SK-N-MC (cell line): ENCODE measurements at regions not wholly inside any gene's neighbourhood (a gene's known extent, or its start where the extent isn't known, plus 50 kb on each side); places are given as distances from the start of the nearest gene placed in this dataset.

ENCODE experiments used
- DNase-seq: peaks from one replicate; pipeline ENCODE4 v3.0.0-alpha.2; 2011; ENCODE audit warnings: low read depth, low spot score
- H3K27ac ChIP-seq: fragments of 200-600 bp; sonication (generic); 2 replicates; pipeline ENCODE4 v1.5.1; 2016; ENCODE audit warnings: mixed run types
- H3K36me3 ChIP-seq: fragments of 200-600 bp; sonication (generic); 2 replicates; pipeline ENCODE4 v1.6.1; 2017; ENCODE audit warnings: antibody characterized with exemption, low read length, mixed read lengths; ENCODE audit not compliant: insufficient read depth
- H3K4me3 ChIP-seq: fragments of 200-600 bp; sonication (generic); 2 replicates; pipeline ENCODE4 v1.5.1; 2016
- H3K9ac ChIP-seq: fragments of 200-600 bp; sonication (generic); 2 replicates; pipeline ENCODE4 v1.8.0; 2017; ENCODE audit warnings: mixed run types, mixed read lengths; ENCODE audit not compliant: insufficient read length
- H3K9me3 ChIP-seq: fragments of 200-600 bp; sonication (generic); 2 replicates; pipeline ENCODE4 v1.6.1; 2017; ENCODE audit warnings: low read depth, mild to moderate bottlenecking, antibody characterized with exemption, low read length, moderate library complexity, mixed read lengths
- EZH2 ChIP-seq: fragments of 200-600 bp; sonication (generic); IDR thresholded peaks from one replicate; pipeline ENCODE4 v1.6.1; 2017; ENCODE audit warnings: antibody characterized with exemption
- FOXP2 ChIP-seq: optimal IDR thresholded peaks from 2 replicates; pipeline ENCODE3; 2011; ENCODE audit warnings: mild to moderate bottlenecking, moderate library complexity; ENCODE audit not compliant: insufficient read depth; ENCODE audit errors: extremely low read length, control extremely low read depth
- POLR2AphosphoS5 ChIP-seq: IDR thresholded peaks from 2 replicates; pipeline ENCODE4 v1.6.1; 2012; ENCODE audit warnings: mild to moderate bottlenecking, low read depth, low read length, borderline replicate concordance

DNA sequence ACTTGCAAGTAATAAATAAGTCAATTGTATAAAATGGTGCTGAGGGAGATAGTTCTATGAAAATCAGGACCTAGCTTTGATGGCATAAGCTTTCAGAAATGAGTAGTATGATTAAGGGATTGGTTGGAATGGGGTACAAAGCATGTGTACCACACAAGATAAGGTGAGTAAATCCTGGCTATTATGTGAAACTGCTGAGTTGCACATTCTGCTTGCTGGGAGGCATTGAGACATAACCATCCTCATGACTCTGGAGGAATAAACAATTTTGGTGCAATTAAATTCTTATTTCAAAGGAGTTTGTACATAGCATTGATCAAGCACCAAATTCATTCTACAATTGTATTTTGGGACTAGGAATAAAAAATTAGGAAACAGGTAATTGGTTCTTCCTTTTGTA, 755.2 kb upstream of the ACO1 start:
- DNase-seq, result no peak
- Histone ChIP-seq H3K36me3 (no peaks in the 10 kb centered on the region), H3K4me3 (no peak overlapping the region), H3K9me3 (no peaks in the 10 kb centered on the region), H3K27ac (no peak overlapping the region), H3K9ac (no peak overlapping the region)
- no peak for TF ChIP-seq EZH2
- TF ChIP-seq FOXP2, result no peak
- TF ChIP-seq POLR2AphosphoS5, result no peak

DNA sequence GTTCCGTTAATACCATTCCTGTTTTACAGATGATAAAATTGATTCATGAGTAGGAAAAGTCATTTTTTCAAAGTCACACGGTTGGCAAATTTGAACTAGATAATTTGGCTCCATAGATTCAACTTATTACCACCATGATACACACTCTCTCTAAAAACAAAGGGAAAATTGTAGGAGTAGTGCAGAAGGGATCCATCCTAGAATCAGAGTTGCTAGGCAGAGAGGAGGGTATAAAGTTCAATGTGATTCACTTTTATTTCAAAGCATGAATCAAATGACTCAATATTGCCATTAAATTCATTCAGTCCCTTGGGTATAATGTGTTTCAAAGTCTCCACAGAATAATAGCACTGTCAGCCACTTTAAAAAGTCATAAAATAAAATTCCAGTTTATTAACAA, 747.2 kb upstream of the ACO1 start:
- H3K27ac ChIP-seq, result no peak overlapping the region
- no peak overlapping the region for H3K9ac ChIP-seq
- DNase-seq, result no peak
- no peak overlapping the region for H3K4me3 ChIP-seq
- TF ChIP-seq POLR2AphosphoS5 (no peak), FOXP2 (no peak), EZH2 (no peak)
- H3K9me3 ChIP-seq, result no peaks in the 10 kb centered on the region
- H3K36me3 ChIP-seq, result no peaks in the 10 kb centered on the region

DNA sequence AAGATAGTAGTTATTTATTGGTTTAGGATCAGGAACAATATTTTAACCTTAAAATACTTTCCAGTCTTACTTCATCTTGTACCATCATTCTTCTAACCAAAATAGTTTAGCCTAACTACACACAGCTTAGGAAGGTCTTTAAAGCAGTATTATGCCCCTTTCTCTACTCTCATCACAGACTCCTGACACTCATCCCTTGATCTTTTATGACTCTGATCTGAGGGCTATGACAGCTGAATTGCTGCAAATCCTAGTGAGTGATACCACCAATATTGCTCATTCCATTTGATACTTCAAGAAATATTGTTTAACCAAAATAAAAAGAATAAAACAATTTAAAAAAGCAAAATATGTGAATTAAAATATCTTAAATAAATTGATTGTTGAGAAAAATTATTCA, 746.6 kb upstream of the ACO1 start:
- Histone ChIP-seq H3K9ac (no peak overlapping the region), H3K36me3 (no peaks in the 10 kb centered on the region), H3K4me3 (no peak overlapping the region), H3K9me3 (no peaks in the 10 kb centered on the region), H3K27ac (no peak overlapping the region)
- no peak for TF ChIP-seq POLR2AphosphoS5
- no peak for TF ChIP-seq EZH2
- no peak for TF ChIP-seq FOXP2
- no peak for DNase-seq

DNA sequence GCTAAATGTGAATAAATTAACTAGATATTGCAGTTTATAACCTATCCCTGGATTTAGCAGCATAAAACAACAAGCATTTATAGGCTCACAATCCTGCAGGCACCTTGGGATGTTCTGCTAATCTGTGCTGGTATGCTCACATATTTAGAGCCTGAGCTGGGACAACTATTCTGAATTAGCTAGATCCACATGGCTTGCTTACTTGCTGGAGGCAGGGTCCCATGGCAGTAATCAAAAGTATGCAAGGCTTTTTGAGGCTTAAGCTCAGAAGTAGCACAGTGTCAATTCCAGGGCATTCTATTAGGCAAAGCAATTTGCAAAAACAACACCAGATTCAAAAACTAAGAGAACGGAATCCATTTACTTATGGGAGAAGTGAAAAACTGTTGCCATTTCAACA, 745.0 kb upstream of the ACO1 start:
- Histone ChIP-seq H3K4me3 (no peak overlapping the region), H3K27ac (no peak overlapping the region), H3K36me3 (no peaks in the 10 kb centered on the region), H3K9me3 (no peaks in the 10 kb centered on the region), H3K9ac (no peak overlapping the region)
- no peak for DNase-seq
- TF ChIP-seq FOXP2 (no peak), EZH2 (no peak), POLR2AphosphoS5 (no peak)

DNA sequence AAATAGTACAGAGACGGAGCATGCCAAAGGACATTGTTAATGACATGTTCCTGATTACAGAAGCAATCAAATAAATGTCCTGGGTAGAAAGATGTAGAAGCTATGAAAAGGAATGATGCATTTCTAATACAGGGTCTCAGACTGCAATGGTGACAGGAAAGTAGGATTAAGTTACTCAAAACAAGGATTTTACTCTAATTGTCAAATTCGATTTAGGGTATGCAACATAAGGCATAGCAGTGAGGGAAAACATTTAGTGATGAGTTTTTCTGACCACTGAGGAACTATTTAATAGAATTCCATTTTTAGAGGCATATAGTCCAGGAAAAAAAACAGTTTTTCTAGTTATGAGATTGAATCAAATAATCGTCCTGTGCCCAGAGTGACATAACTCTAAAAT, 715.1 kb upstream of the ACO1 start:
- H3K4me3 ChIP-seq, result no peak overlapping the region
- no peak overlapping the region for H3K27ac ChIP-seq
- no peaks in the 10 kb centered on the region for H3K36me3 ChIP-seq
- DNase-seq, result no peak
- H3K9me3 ChIP-seq, result no peaks in the 10 kb centered on the region
- no peak for TF ChIP-seq EZH2
- no peak overlapping the region for H3K9ac ChIP-seq

DNA sequence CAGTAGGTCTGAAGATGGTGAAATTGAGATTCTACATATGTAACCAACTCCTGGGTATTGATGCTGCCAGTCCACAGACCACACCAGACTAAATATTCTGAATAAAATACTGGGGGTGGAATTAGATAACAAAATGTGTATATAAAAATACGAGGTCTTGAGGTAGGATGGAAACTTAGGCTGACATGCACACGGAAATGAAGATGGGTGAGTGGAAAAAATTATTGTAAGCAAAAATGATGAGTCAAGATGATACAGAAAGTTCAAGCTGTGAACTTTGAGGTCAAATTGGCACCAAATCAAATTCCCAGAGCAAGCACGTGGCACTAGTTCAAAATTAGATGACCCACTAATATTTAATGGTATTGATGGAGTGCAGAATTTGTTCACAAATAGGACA, 713.4 kb upstream of the ACO1 start:
- Histone ChIP-seq H3K27ac (no peak overlapping the region), H3K36me3 (no peaks in the 10 kb centered on the region), H3K4me3 (no peak overlapping the region), H3K9ac (no peak overlapping the region), H3K9me3 (no peaks in the 10 kb centered on the region)
- no peak for DNase-seq
- TF ChIP-seq POLR2AphosphoS5, result no peak
- no peak for TF ChIP-seq FOXP2
- TF ChIP-seq EZH2, result no peak

DNA sequence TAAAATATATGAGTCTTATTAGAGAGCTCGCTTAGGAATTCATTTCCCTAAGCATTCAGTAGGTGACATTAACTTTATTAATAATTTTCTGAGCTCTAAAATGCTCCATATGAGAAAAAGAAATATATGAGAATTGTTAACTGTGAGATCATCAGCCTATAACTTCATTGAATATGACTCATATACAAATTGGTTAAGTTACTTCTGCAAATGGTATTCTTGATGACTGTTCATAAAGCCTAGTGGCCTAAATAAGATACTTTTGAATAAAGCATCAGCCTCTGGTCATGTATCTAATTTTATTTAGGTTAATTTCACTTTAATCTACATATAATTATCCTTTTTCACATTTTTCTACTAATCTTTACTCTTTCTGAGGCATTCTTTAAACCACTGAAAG, 710.2 kb upstream of the ACO1 start:
- Histone ChIP-seq H3K4me3 (no peak overlapping the region), H3K36me3 (no peaks in the 10 kb centered on the region)
- TF ChIP-seq FOXP2 (no peak), EZH2 (no peak), POLR2AphosphoS5 (no peak)

DNA sequence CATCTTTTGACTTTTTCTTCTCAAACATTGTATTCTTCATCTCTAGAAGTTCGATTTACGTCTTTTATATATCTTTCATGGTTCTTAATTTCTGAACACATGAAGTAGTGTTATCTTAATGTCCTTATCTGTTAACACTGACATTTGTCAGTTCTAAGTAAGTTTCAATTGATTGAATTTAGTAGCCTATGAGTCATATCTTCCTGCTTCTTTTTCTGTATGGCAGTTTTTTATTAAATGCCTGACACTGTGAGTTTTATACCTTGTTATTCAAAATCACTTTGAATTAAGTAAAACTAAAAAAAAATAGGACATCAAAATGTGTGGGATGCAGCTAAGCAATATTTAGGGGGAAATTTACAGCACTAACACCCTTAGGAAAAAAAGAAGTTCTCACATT, 707.0 kb upstream of the ACO1 start:
- Histone ChIP-seq H3K9ac (no peak overlapping the region), H3K27ac (no peak overlapping the region), H3K36me3 (no peaks in the 10 kb centered on the region), H3K9me3 (no peaks in the 10 kb centered on the region), H3K4me3 (no peak overlapping the region)
- TF ChIP-seq FOXP2 (no peak), EZH2 (no peak), POLR2AphosphoS5 (no peak)
- no peak for DNase-seq

More for the DNA sequence above, 710.2 kb upstream of the ACO1 start:
- Histone ChIP-seq H3K9ac (no peak overlapping the region), H3K27ac (no peak overlapping the region), H3K9me3 (no peaks in the 10 kb centered on the region)
- DNase-seq, result no peak

DNA sequence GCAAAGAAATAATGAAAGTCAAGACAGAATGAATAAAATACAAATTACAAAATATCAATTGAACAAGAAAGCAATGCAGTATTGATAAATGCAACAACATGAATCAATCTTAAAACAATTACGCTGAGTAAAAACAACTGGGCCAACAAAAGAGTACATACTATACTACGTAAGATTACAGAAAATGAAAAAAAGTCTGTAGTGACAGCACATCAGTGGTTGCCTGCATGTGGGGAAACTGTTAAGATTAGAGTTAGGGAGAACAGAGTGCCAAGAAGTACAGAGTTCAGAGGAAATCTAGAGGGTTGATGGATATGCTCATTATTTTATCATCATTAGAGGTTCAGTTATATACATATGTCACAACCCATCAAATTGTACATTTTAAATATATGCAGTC, 706.6 kb upstream of the ACO1 start:
- Histone ChIP-seq H3K27ac (no peak overlapping the region), H3K9ac (no peak overlapping the region), H3K9me3 (no peaks in the 10 kb centered on the region), H3K4me3 (no peak overlapping the region), H3K36me3 (no peaks in the 10 kb centered on the region)
- TF ChIP-seq POLR2AphosphoS5 (no peak), EZH2 (no peak), FOXP2 (no peak)
- DNase-seq, result no peak
